ENCODE measurements at regions not wholly inside any gene's neighbourhood (a gene's known extent, or its start where the extent isn't known, plus 50 kb on each side); places are given as distances from the start of the nearest gene placed in this dataset.

GRCh38 chr4:123018396-123018775, 96.0 kb upstream of the NUDT6 start:
- H3K27ac ChIP-seq (ENCODE audit: low read length), result no peak overlapping the region
- no peak overlapping the region for H2AFZ ChIP-seq (ENCODE audit: low read depth, low read length)
- H3K79me2 ChIP-seq (ENCODE audit: low read length), result no peaks in the 10 kb centered on the region
- H3K9me3 ChIP-seq (ENCODE audit: insufficient read depth, low read length), result no peaks in the 10 kb centered on the region
- no peaks in the 10 kb centered on the region for H3K27me3 ChIP-seq (ENCODE audit: low read depth, low read length)
- no peak for TF ChIP-seq CTCF (IDR thresholded peaks at IDR 0.05; ENCODE audit: low read depth, low read length)
- no peak for TF ChIP-seq EZH2phosphoT487 (IDR thresholded peaks at IDR 0.05; ENCODE audit: low read depth)
- H3K4me1 ChIP-seq (ENCODE audit: low read length), result peaks cover 3% of the 10 kb centered on the region
- H3K4me3 ChIP-seq (ENCODE audit: low read length), result no peak overlapping the region
- no peaks in the 10 kb centered on the region for H4K20me1 ChIP-seq (ENCODE audit: insufficient read depth, low read length)
- H3K9ac ChIP-seq (ENCODE audit: low read length), result no peak overlapping the region
- no peak overlapping the region for H3K4me2 ChIP-seq (ENCODE audit: low read length)
- H3K36me3 ChIP-seq (replicated peaks; ENCODE audit: low read depth, low read length), result peaks cover 2% of the 10 kb centered on the region

- Histone ChIP-seq H3K9me3 (ENCODE audit: insufficient read depth, low read length) (no peaks in the 10 kb centered on the region), H3K4me2 (ENCODE audit: low read length) (no peak overlapping the region), H3K4me3 (ENCODE audit: low read length) (no peak overlapping the region), H3K9ac (ENCODE audit: low read length) (no peak overlapping the region), H3K4me1 (ENCODE audit: low read length) (peaks cover 22% of the 10 kb centered on the region), H3K36me3 (replicated peaks; ENCODE audit: low read depth, low read length) (no peaks in the 10 kb centered on the region), H4K20me1 (ENCODE audit: insufficient read depth, low read length) (no peaks in the 10 kb centered on the region), H3K79me2 (ENCODE audit: low read length) (no peaks in the 10 kb centered on the region), H2AFZ (ENCODE audit: low read depth, low read length) (no peak overlapping the region), H3K27me3 (ENCODE audit: low read depth, low read length) (no peaks in the 10 kb centered on the region), H3K27ac (ENCODE audit: low read length) (no peak overlapping the region)
- TF ChIP-seq EZH2phosphoT487 (IDR thresholded peaks at IDR 0.05; ENCODE audit: low read depth), result no peak
- TF ChIP-seq CTCF (IDR thresholded peaks at IDR 0.05; ENCODE audit: low read depth, low read length), result no peak
Measured at GRCh38 chr4:123020285-123020684, 97.9 kb upstream of the NUDT6 start.

GRCh38 chr4:123023647-123024046, 101.2 kb upstream of the NUDT6 start:
- H3K27me3 ChIP-seq (ENCODE audit: low read depth, low read length), result no peaks in the 10 kb centered on the region
- H4K20me1 ChIP-seq (ENCODE audit: insufficient read depth, low read length), result no peaks in the 10 kb centered on the region
- 0 out of 2 replicates have a peak overlapping the region, but pooled peaks have one; percentile 50 for H3K4me2 ChIP-seq (ENCODE audit: low read length)
- no peaks in the 10 kb centered on the region for H3K79me2 ChIP-seq (ENCODE audit: low read length)
- H3K9me3 ChIP-seq (ENCODE audit: insufficient read depth, low read length), result no peaks in the 10 kb centered on the region
- TF ChIP-seq CTCF (IDR thresholded peaks at IDR 0.05; ENCODE audit: low read depth, low read length) (no peak), EZH2phosphoT487 (IDR thresholded peaks at IDR 0.05; ENCODE audit: low read depth) (no peak)
- peaks cover 6% of the 10 kb centered on the region for H3K36me3 ChIP-seq (replicated peaks; ENCODE audit: low read depth, low read length)
- no peak overlapping the region for H3K9ac ChIP-seq (ENCODE audit: low read length)
- no peak overlapping the region for H3K4me3 ChIP-seq (ENCODE audit: low read length)
- H2AFZ ChIP-seq (ENCODE audit: low read depth, low read length), result no peak overlapping the region
- H3K4me1 ChIP-seq (ENCODE audit: low read length), result peaks cover 42% of the 10 kb centered on the region
- H3K27ac ChIP-seq (ENCODE audit: low read length), result peak overlapping the region; percentile 76

- Histone ChIP-seq H3K27me3 (ENCODE audit: low read depth, low read length) (no peaks in the 10 kb centered on the region), H3K4me3 (ENCODE audit: low read length) (peak overlapping the region; percentile 52), H3K4me2 (ENCODE audit: low read length) (peak overlapping the region; percentile 50), H2AFZ (ENCODE audit: low read depth, low read length) (peak overlapping the region; percentile 28; the same call in 1 of the 2 replicates), H3K27ac (ENCODE audit: low read length) (peak overlapping the region; percentile 76), H3K79me2 (ENCODE audit: low read length) (no peaks in the 10 kb centered on the region), H3K4me1 (ENCODE audit: low read length) (peaks cover 42% of the 10 kb centered on the region), H3K9me3 (ENCODE audit: insufficient read depth, low read length) (no peaks in the 10 kb centered on the region), H3K36me3 (replicated peaks; ENCODE audit: low read depth, low read length) (peaks cover 8% of the 10 kb centered on the region), H4K20me1 (ENCODE audit: insufficient read depth, low read length) (no peaks in the 10 kb centered on the region), H3K9ac (ENCODE audit: low read length) (peak overlapping the region; percentile 42; the same call in 1 of the 2 replicates)
- no peak for TF ChIP-seq EZH2phosphoT487 (IDR thresholded peaks at IDR 0.05; ENCODE audit: low read depth)
Measured at GRCh38 chr4:123024710-123025109, 102.3 kb upstream of the NUDT6 start.
